HL-60 (cell line): ENCODE measurements at regions not wholly inside any gene's neighbourhood (a gene's known extent, or its start where the extent isn't known, plus 50 kb on each side); places are given as distances from the start of the nearest gene placed in this dataset.
"Not testable (repeated sequence)": the region's sequence is repeated elsewhere in the genome, so short reads cannot be mapped to it uniquely, and the experiment has no call there.

Experiments
- DNase-seq, 2 experiments: peaks; one replicate each; pipeline ENCODE4 v3.0.0-alpha.2; 2010 to 2020; ENCODE audit warnings: low read depth in 1 of 2, low spot score in 1 of 2
- H3K27ac ChIP-seq: fragments of 250-450 bp; sonication (Bioruptor Pico); replicated peaks from 2 replicates; pipeline ENCODE4 v1.5.1; 2020; ENCODE audit warnings: mild to moderate bottlenecking, moderate library complexity
- H3K27me3 ChIP-seq: fragments of 250-450 bp; sonication (Bioruptor Pico); 2 replicates; pipeline ENCODE4 v1.5.1; 2021; ENCODE audit warnings: mild to moderate bottlenecking, moderate library complexity; ENCODE audit not compliant: insufficient read depth, poor library complexity, severe bottlenecking
- H3K4me3 ChIP-seq: replicated peaks from 2 replicates; pipeline ENCODE4 v1.5.1; 2011; ENCODE audit warnings: mild to moderate bottlenecking, control low read depth, low read length; ENCODE audit not compliant: insufficient read depth
- CTCF ChIP-seq: IDR thresholded peaks from one replicate; pipeline ENCODE4 v1.5.1; 2011; ENCODE audit warnings: low read length, control low read depth, inconsistent platforms; ENCODE audit not compliant: insufficient read depth
- GABPA ChIP-seq: IDR thresholded peaks from 2 replicates; pipeline ENCODE4 v1.6.1; 2012; ENCODE audit warnings: low read depth
- POLR2AphosphoS5 ChIP-seq: IDR thresholded peaks from 2 replicates; pipeline ENCODE4 v1.6.1; 2012; ENCODE audit warnings: low read depth
- REST ChIP-seq: IDR thresholded peaks from 2 replicates; pipeline ENCODE4 v1.6.1; 2012; ENCODE audit warnings: low read depth; ENCODE audit not compliant: insufficient replicate concordance
- SPI1 ChIP-seq: IDR thresholded peaks from 2 replicates; pipeline ENCODE4 v1.6.1; 2012; ENCODE audit warnings: low read depth, mild to moderate bottlenecking, borderline replicate concordance

GRCh38 chr16:25613931-25614330, 77.8 kb upstream of the HS3ST4 start:
- Histone ChIP-seq H3K27me3 (no peaks in the 10 kb centered on the region), H3K27ac (no peak overlapping the region), H3K4me3 (no peak overlapping the region)
- no peak for DNase-seq
- no peak for TF ChIP-seq GABPA

- Histone ChIP-seq H3K27ac (no peak overlapping the region), H3K4me3 (no peak overlapping the region), H3K27me3 (no peaks in the 10 kb centered on the region)
- DNase-seq, result no peak
- no peak for TF ChIP-seq SPI1
- TF ChIP-seq POLR2AphosphoS5, result no peak
- no peak for TF ChIP-seq CTCF
- TF ChIP-seq REST, result no peak
- TF ChIP-seq GABPA, result no peak
These were observed 83.8 kb upstream of the HS3ST4 start for GRCh38 chr16:25608002-25608401.

- no peak overlapping the region for H3K27ac ChIP-seq
- DNase-seq, result no peak
- no peaks in the 10 kb centered on the region for H3K27me3 ChIP-seq
- TF ChIP-seq SPI1 (no peak), GABPA (no peak), CTCF (no peak), REST (no peak), POLR2AphosphoS5 (no peak)
- no peak overlapping the region for H3K4me3 ChIP-seq
These were observed 85.7 kb upstream of the HS3ST4 start for GRCh38 chr16:25606069-25606468.

GRCh38 chr16:25605381-25605780, 86.4 kb upstream of the HS3ST4 start:
- TF ChIP-seq POLR2AphosphoS5 (no peak), CTCF (no peak), SPI1 (no peak), GABPA (no peak)
- no peak overlapping the region for H3K4me3 ChIP-seq
- H3K27me3 ChIP-seq, result no peaks in the 10 kb centered on the region
- no peak overlapping the region for H3K27ac ChIP-seq
- no peak for DNase-seq

GRCh38 chr16:25601306-25601705, 90.5 kb upstream of the HS3ST4 start:
- H3K27ac ChIP-seq, DNase-seq, H3K4me3 ChIP-seq: not testable (repeated sequence)

More at GRCh38 chr16:25601306-25601705, 90.5 kb upstream of the HS3ST4 start:
- H3K27me3 ChIP-seq, result not testable (repeated sequence)
